IMR-90 (cell line): ENCODE measurements at regions not wholly inside any gene's neighbourhood (a gene's known extent, or its start where the extent isn't known, plus 50 kb on each side); places are given as distances from the start of the nearest gene placed in this dataset.

Experiments
- ATAC-seq: fragments of 200-7000 bp; cut with Tn5 transposase; 2 replicates; pipeline ENCODE4 v1.9.1; 2020; ENCODE audit warnings: low read depth, mild to moderate bottlenecking, moderate library complexity
- BruUV-seq: library from RNA; stranded (reverse); fragments of 400-500 nt; replicated peaks from 2 replicates; lab custom pipeline; 2021; lab: Mats Ljungman, UMichigan
- CTCF ChIA-PET: fragments of 300-600 bp; formaldehyde crosslinking; extraction: SDS; loops from one replicate; lab custom pipeline; 2021; ENCODE audit warnings: antibody characterized with exemption; lab: Yijun Ruan, JAX
- POLR2A ChIA-PET: fragments of 300-600 bp; sonication (Branson Sonifier 250); formaldehyde crosslinking; loops from one replicate; lab custom pipeline; 2022; ENCODE audit warnings: antibody characterized with exemption; ENCODE audit not compliant: unreplicated experiment; lab: Charles Lee
- DNase-seq: peaks from one replicate; pipeline ENCODE4 v3.0.0; 2013
- H2AFZ ChIP-seq: replicated peaks from 2 replicates; pipeline ENCODE3; 2013; ENCODE audit warnings: low read length, mild to moderate bottlenecking; ENCODE audit not compliant: poor library complexity
- H2AK5ac ChIP-seq: 2 replicates; pipeline ENCODE4 v1.6.1; 2013; ENCODE audit warnings: low read depth, low read length, inconsistent platforms
- H2AK9ac ChIP-seq: replicated peaks from 2 replicates; pipeline ENCODE3; 2013; ENCODE audit warnings: mild to moderate bottlenecking, low read depth, low read length, moderate library complexity; ENCODE audit not compliant: poor library complexity
- H2BK120ac ChIP-seq: 2 replicates; pipeline ENCODE4 v1.6.1; 2013; ENCODE audit warnings: low read depth, low read length, inconsistent platforms
- H2BK15ac ChIP-seq: 3 replicates; pipeline ENCODE4 v1.6.1; 2013; ENCODE audit warnings: low read depth, low read length, inconsistent platforms
- H2BK20ac ChIP-seq: 2 replicates; pipeline ENCODE4 v1.6.1; 2013; ENCODE audit warnings: low read depth, mild to moderate bottlenecking, inconsistent platforms, low read length, moderate library complexity
- H2BK5ac ChIP-seq: 2 replicates; pipeline ENCODE4 v1.6.1; 2013; ENCODE audit warnings: mild to moderate bottlenecking, low read depth, low read length, inconsistent platforms; ENCODE audit not compliant: poor library complexity, severe bottlenecking
- H3K14ac ChIP-seq: replicated peaks from 2 replicates; pipeline ENCODE4 v1.6.1; 2013; ENCODE audit warnings: low read depth, low read length, inconsistent platforms
- H3K18ac ChIP-seq: 2 replicates; pipeline ENCODE4 v1.6.1; 2013; ENCODE audit warnings: low read depth, low read length, control low read depth
- H3K23ac ChIP-seq: 2 replicates; pipeline ENCODE4 v1.6.1; 2013; ENCODE audit warnings: low read depth, low read length, inconsistent platforms
- H3K27ac ChIP-seq: 2 replicates; pipeline ENCODE4 v1.5.1; 2013; ENCODE audit warnings: mild to moderate bottlenecking, control low read depth, low read length; ENCODE audit not compliant: insufficient read depth
- H3K27me3 ChIP-seq: 2 replicates; pipeline ENCODE4 v1.6.1; 2013; ENCODE audit warnings: low read length; ENCODE audit not compliant: control insufficient read depth, insufficient read depth
- H3K36me3 ChIP-seq: 2 replicates; pipeline ENCODE4 v1.6.1; 2013; ENCODE audit warnings: low read length, mixed read lengths; ENCODE audit not compliant: control insufficient read depth, insufficient read depth
- H3K4ac ChIP-seq: 2 replicates; pipeline ENCODE4 v1.6.1; 2013; ENCODE audit warnings: low read depth, low read length, inconsistent platforms
- H3K4me1 ChIP-seq: 2 replicates; pipeline ENCODE4 v1.6.1; 2013; ENCODE audit warnings: low read length, mixed read lengths; ENCODE audit not compliant: control insufficient read depth, insufficient read depth
- H3K4me2 ChIP-seq: 2 replicates; pipeline ENCODE4 v1.6.1; 2013; ENCODE audit warnings: low read depth, mild to moderate bottlenecking, control low read depth, low read length, moderate library complexity
- H3K4me3 ChIP-seq: 2 replicates; pipeline ENCODE4 v1.5.1; 2013; ENCODE audit warnings: low read depth, mild to moderate bottlenecking, control low read depth, low read length, moderate library complexity; ENCODE audit not compliant: insufficient read depth
- H3K56ac ChIP-seq: 2 replicates; pipeline ENCODE4 v1.6.1; 2013; ENCODE audit warnings: low read length, inconsistent platforms; ENCODE audit not compliant: insufficient read depth; ENCODE audit errors: extremely low read depth
- H3K79me1 ChIP-seq, 2 experiments: 2 replicates each; pipeline ENCODE4 v1.6.1; 2013; ENCODE audit warnings: low read length in 2 of 2, inconsistent platforms in 1 of 2, low read depth in 1 of 2
- H3K9ac ChIP-seq: 2 replicates; pipeline ENCODE4 v1.6.1; 2013; ENCODE audit warnings: low read depth, low read length, control low read depth
- H3K9me1 ChIP-seq: 2 replicates; pipeline ENCODE4 v1.6.1; 2013; ENCODE audit warnings: low read length, inconsistent platforms; ENCODE audit not compliant: insufficient read depth
- H3K9me3 ChIP-seq: 2 replicates; pipeline ENCODE4 v1.6.1; 2013; ENCODE audit warnings: low read length; ENCODE audit not compliant: control insufficient read depth, insufficient read depth
- H4K20me1 ChIP-seq: 2 replicates; pipeline ENCODE4 v1.6.1; 2013; ENCODE audit warnings: low read length, inconsistent platforms; ENCODE audit not compliant: insufficient read depth
- H4K5ac ChIP-seq: 2 replicates; pipeline ENCODE4 v1.6.1; 2013; ENCODE audit warnings: mild to moderate bottlenecking, low read depth, low read length, control low read depth
- H4K8ac ChIP-seq, 2 experiments: 2 replicates each; pipeline ENCODE4 v1.6.1; 2013; ENCODE audit warnings: low read depth in 2 of 2, low read length in 2 of 2, control low read depth in 1 of 2, inconsistent platforms in 1 of 2
- H4K91ac ChIP-seq: 2 replicates; pipeline ENCODE4 v1.6.1; 2013; ENCODE audit warnings: low read depth, low read length, inconsistent platforms; ENCODE audit not compliant: insufficient read depth
- BHLHE40 ChIP-seq: fragments of 150-350 bp; IDR thresholded peaks from 2 replicates; pipeline ENCODE4 v1.6.1; 2016; ENCODE audit warnings: mild to moderate bottlenecking, low read depth, low read length
- CEBPB ChIP-seq: IDR thresholded peaks from 2 replicates; pipeline ENCODE4 v1.6.1; 2012; ENCODE audit warnings: low read depth, low read length, improper control_type of control experiment
- CHD1 ChIP-seq: IDR thresholded peaks from 2 replicates; pipeline ENCODE4 v1.6.1; 2012; ENCODE audit warnings: low read depth, low read length, improper control_type of control experiment
- ELK1 ChIP-seq: fragments of 150-350 bp; IDR thresholded peaks from 2 replicates; pipeline ENCODE4 v1.6.1; 2016; ENCODE audit warnings: low read depth, mild to moderate bottlenecking, low read length, moderate library complexity, borderline replicate concordance
- FOS ChIP-seq: fragments of 150-350 bp; IDR thresholded peaks from 2 replicates; pipeline ENCODE4 v1.6.1; 2016; ENCODE audit warnings: low read depth, low read length
- MAFK ChIP-seq: IDR thresholded peaks from 2 replicates; pipeline ENCODE4 v1.6.1; 2012; ENCODE audit warnings: low read depth, low read length, improper control_type of control experiment
- MAZ ChIP-seq: IDR thresholded peaks from 2 replicates; pipeline ENCODE4 v1.6.1; 2012; ENCODE audit warnings: low read depth, mild to moderate bottlenecking, low read length, improper control_type of control experiment, moderate library complexity, borderline replicate concordance
- MXI1 ChIP-seq: IDR thresholded peaks from 2 replicates; pipeline ENCODE4 v1.6.1; 2012; ENCODE audit warnings: low read depth, mild to moderate bottlenecking, low read length, moderate library complexity, borderline replicate concordance
- NFE2L2 ChIP-seq: fragments of 150-350 bp; IDR thresholded peaks from 2 replicates; pipeline ENCODE4 v1.6.1; 2016; ENCODE audit warnings: low read depth, mild to moderate bottlenecking, low read length
- POLR2A ChIP-seq: IDR thresholded peaks from 2 replicates; pipeline ENCODE4 v1.6.1; 2012; ENCODE audit warnings: mild to moderate bottlenecking, low read depth, low read length
- RAD21 ChIP-seq: IDR thresholded peaks from 2 replicates; pipeline ENCODE4 v1.6.1; 2012; ENCODE audit warnings: low read length, improper control_type of control experiment
- RCOR1 ChIP-seq: IDR thresholded peaks from 2 replicates; pipeline ENCODE4 v1.6.1; 2012; ENCODE audit warnings: mild to moderate bottlenecking, low read length, improper control_type of control experiment; ENCODE audit not compliant: insufficient replicate concordance
- RFX5 ChIP-seq: IDR thresholded peaks from 2 replicates; pipeline ENCODE4 v1.8.0; 2012; ENCODE audit warnings: low read depth, mild to moderate bottlenecking, low read length, moderate library complexity
- SMC3 ChIP-seq: fragments of 150-350 bp; IDR thresholded peaks from 2 replicates; pipeline ENCODE4 v1.6.1; 2016; ENCODE audit warnings: low read depth, mild to moderate bottlenecking, antibody characterized with exemption, low read length, moderate library complexity
- dilution Hi-C: fragments of 300-500 bp; cut with HindIII; formaldehyde crosslinking; loops from one replicate; pipeline ENCODE4 v1.14.3; 2018; ENCODE audit warnings: low sequenced_read_pairs; ENCODE audit not compliant: unreplicated experiment
- in situ Hi-C: fragments of 300-500 bp; cut with MboI; formaldehyde crosslinking; loops from 3 replicates; pipeline ENCODE4 v1.14.3; 2019; ENCODE audit warnings: low sequenced_read_pairs, inconsistent platforms, mixed read lengths
- intact Hi-C: fragments of 100-400 bp; cut with micrococcal nuclease; formaldehyde crosslinking; loops from 2 replicates; pipeline ENCODE4 v1.10.0; 2022
- TF ChIP-seq, protein P1 (sequence below): conservative IDR thresholded peaks from 2 replicates; pipeline ENCODE4 v1.5.1; 2012; ENCODE audit warnings: mild to moderate bottlenecking, low read depth, low read length, improper control_type of control experiment
- TF ChIP-seq, protein P2 (sequence below): fragments of 150-350 bp; IDR thresholded peaks from 2 replicates; pipeline ENCODE4 v1.6.1; 2017; ENCODE audit warnings: mild to moderate bottlenecking, antibody characterized with exemption, low read length, low read depth

DNA sequence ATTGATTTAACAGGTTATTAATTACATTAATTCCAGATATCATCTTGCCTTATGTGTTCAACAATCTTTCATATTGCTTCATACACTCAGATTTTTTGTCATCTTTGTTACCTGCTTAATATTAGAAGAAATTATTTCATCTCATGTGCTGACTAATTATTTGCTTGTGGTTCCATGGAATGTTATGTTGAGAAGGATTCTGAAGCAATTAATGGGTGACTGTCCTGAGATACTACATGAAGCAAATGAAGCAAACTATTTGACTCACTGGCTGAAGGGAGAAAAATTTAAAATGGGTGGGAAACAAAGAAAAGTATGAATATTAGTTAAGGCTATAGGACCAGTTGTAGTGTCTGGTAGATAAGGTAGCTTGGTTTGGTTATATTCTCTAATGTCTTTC, 443.8 kb upstream of the EPHA6 start:
- no peak for TF ChIP-seq BHLHE40
- TF ChIP-seq RFX5 = no peak
- no peak for TF ChIP-seq SMC3
- no peak for TF ChIP-seq MAZ
- TF ChIP-seq CHD1 = no peak
- no peak for TF ChIP-seq CEBPB
- TF ChIP-seq MXI1 = no peak
- no peak for TF ChIP-seq ELK1
- TF ChIP-seq RCOR1 = no peak
- TF ChIP-seq RAD21 = no peak
- no peak for TF ChIP-seq MAFK
- TF ChIP-seq, protein P1, sequence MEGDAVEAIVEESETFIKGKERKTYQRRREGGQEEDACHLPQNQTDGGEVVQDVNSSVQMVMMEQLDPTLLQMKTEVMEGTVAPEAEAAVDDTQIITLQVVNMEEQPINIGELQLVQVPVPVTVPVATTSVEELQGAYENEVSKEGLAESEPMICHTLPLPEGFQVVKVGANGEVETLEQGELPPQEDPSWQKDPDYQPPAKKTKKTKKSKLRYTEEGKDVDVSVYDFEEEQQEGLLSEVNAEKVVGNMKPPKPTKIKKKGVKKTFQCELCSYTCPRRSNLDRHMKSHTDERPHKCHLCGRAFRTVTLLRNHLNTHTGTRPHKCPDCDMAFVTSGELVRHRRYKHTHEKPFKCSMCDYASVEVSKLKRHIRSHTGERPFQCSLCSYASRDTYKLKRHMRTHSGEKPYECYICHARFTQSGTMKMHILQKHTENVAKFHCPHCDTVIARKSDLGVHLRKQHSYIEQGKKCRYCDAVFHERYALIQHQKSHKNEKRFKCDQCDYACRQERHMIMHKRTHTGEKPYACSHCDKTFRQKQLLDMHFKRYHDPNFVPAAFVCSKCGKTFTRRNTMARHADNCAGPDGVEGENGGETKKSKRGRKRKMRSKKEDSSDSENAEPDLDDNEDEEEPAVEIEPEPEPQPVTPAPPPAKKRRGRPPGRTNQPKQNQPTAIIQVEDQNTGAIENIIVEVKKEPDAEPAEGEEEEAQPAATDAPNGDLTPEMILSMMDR = no peak
- TF ChIP-seq FOS = no peak
- TF ChIP-seq, protein P2, sequence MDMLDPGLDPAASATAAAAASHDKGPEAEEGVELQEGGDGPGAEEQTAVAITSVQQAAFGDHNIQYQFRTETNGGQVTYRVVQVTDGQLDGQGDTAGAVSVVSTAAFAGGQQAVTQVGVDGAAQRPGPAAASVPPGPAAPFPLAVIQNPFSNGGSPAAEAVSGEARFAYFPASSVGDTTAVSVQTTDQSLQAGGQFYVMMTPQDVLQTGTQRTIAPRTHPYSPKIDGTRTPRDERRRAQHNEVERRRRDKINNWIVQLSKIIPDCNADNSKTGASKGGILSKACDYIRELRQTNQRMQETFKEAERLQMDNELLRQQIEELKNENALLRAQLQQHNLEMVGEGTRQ = no peak
- TF ChIP-seq NFE2L2 = no peak
- no peak for TF ChIP-seq POLR2A
- BruUV-seq = no TSS peak
- no peak for ATAC-seq
- Histone ChIP-seq H3K4me3 (no peak overlapping the region), H3K23ac (no peak overlapping the region), H2AFZ (no peak overlapping the region), H3K79me1 (no peaks in the 10 kb centered on the region), H3K36me3 (no peaks in the 10 kb centered on the region), H3K9me1 (no peaks in the 10 kb centered on the region), H4K20me1 (no peaks in the 10 kb centered on the region), H2AK9ac (no peak overlapping the region), H3K18ac (no peak overlapping the region), H3K4me2 (no peak overlapping the region), H4K8ac (no peak overlapping the region), H2AK5ac (no peak overlapping the region), H3K14ac (no peak overlapping the region), H2BK5ac (no peak overlapping the region), H3K9me3 (no peaks in the 10 kb centered on the region; the same call in 1 of the 2 replicates), H4K91ac (no peak overlapping the region), H3K27me3 (no peaks in the 10 kb centered on the region), H2BK20ac (no peak overlapping the region), H2BK120ac (no peak overlapping the region), H4K5ac (no peak overlapping the region), H3K9ac (no peak overlapping the region), H3K27ac (no peak overlapping the region), H3K56ac (no peak overlapping the region), H3K4me1 (no peaks in the 10 kb centered on the region), H3K4ac (no peak overlapping the region), H2BK15ac (no peak overlapping the region)
- in situ Hi-C loops = no loop called here
- CTCF ChIA-PET = no interaction called here
- dilution Hi-C loops = no loop called here
- DNase-seq = no peak
- intact Hi-C loops = no loop called here
- POLR2A ChIA-PET = no interaction called here
